Caco-2 (cell line): ENCODE measurements at regions not wholly inside any gene's neighbourhood (a gene's known extent, or its start where the extent isn't known, plus 50 kb on each side); places are given as distances from the start of the nearest gene placed in this dataset.

Experiments
- BruUV-seq: library from RNA; stranded (reverse); fragments of 400-500 nt; replicated peaks from 2 replicates; lab custom pipeline; 2021; lab: Mats Ljungman, UMichigan
- CTCF ChIA-PET: fragments of 300-600 bp; sonication (Branson Sonifier 250); formaldehyde crosslinking; loops from one replicate; lab custom pipeline; 2022; ENCODE audit warnings: antibody characterized with exemption; lab: Charles Lee
- POLR2A ChIA-PET: fragments of 300-600 bp; sonication (Branson Sonifier 250); formaldehyde crosslinking; loops from one replicate; lab custom pipeline; 2022; ENCODE audit warnings: antibody characterized with exemption; lab: Charles Lee
- DNase-seq, 2 experiments: peaks; one replicate each; pipeline versions ENCODE4 v3.0.0 to v3.0.0-alpha.2; 2020 to 2022
- H3K27me3 ChIP-seq: replicated peaks from 2 replicates; pipeline ENCODE4 v1.6.0; 2011; ENCODE audit warnings: low read length; ENCODE audit not compliant: control insufficient read depth, insufficient read depth
- H3K36me3 ChIP-seq: 2 replicates; pipeline ENCODE4 v1.5.1; 2011; ENCODE audit warnings: low read length; ENCODE audit not compliant: control insufficient read depth, insufficient read depth
- H3K4me1 ChIP-seq: fragments of 250-450 bp; sonication (Bioruptor Pico); 2 replicates; pipeline ENCODE4 v1.5.1; 2020; ENCODE audit warnings: mild to moderate bottlenecking
- H3K4me3 ChIP-seq: 2 replicates; pipeline ENCODE4 v1.5.1; 2011; ENCODE audit warnings: low read depth, mild to moderate bottlenecking, control low read depth, low read length
- H3K9me3 ChIP-seq: fragments of 250-450 bp; sonication (Bioruptor Pico); 2 replicates; pipeline ENCODE4 v1.5.1; 2020; ENCODE audit warnings: mild to moderate bottlenecking, moderate library complexity
- H3K27ac Mint-ChIP-seq: one replicate; pipeline ENCODE4 v1.8.0; 2022; ENCODE audit warnings: mixed read lengths; ENCODE audit not compliant: unreplicated experiment
- H3K27me3 Mint-ChIP-seq: one replicate; pipeline ENCODE4 v1.8.0; 2022; ENCODE audit warnings: mixed read lengths; ENCODE audit not compliant: insufficient read depth, unreplicated experiment
- H3K36me3 Mint-ChIP-seq: one replicate; pipeline ENCODE4 v1.8.0; 2022; ENCODE audit warnings: mild to moderate bottlenecking, mixed read lengths; ENCODE audit not compliant: insufficient read depth, unreplicated experiment
- H3K4me1 Mint-ChIP-seq: one replicate; pipeline ENCODE4 v1.8.0; 2022; ENCODE audit warnings: low read depth, mixed read lengths; ENCODE audit not compliant: unreplicated experiment
- H3K4me3 Mint-ChIP-seq: one replicate; pipeline ENCODE4 v1.8.0; 2022; ENCODE audit warnings: mild to moderate bottlenecking, moderate library complexity, mixed read lengths; ENCODE audit not compliant: unreplicated experiment
- H3K9me3 Mint-ChIP-seq: one replicate; pipeline ENCODE4 v1.8.0; 2022; ENCODE audit warnings: mixed read lengths; ENCODE audit not compliant: unreplicated experiment
- intact Hi-C: fragments of 100-400 bp; cut with micrococcal nuclease; formaldehyde crosslinking; loops from one replicate; pipeline ENCODE4 v1.10.0; 2022; ENCODE audit not compliant: unreplicated experiment
- TF ChIP-seq, protein P1 (sequence below), 2 experiments: fragments of 200-600 bp in 1 of 2; IDR thresholded peaks; 1 replicate in 1 of 2; 2 replicates in 1 of 2; pipeline versions ENCODE4 v1.5.1 to v1.8.0; 2011 to 2022; ENCODE audit warnings: antibody characterized with exemption in 1 of 2, control low read depth in 1 of 2, inconsistent platforms in 1 of 2, low read depth in 1 of 2, low read length in 1 of 2, mild to moderate bottlenecking in 1 of 2, moderate library complexity in 1 of 2; ENCODE audit not compliant: insufficient read depth in 1 of 2, severe bottlenecking in 1 of 2, unreplicated experiment in 1 of 2

DNA sequence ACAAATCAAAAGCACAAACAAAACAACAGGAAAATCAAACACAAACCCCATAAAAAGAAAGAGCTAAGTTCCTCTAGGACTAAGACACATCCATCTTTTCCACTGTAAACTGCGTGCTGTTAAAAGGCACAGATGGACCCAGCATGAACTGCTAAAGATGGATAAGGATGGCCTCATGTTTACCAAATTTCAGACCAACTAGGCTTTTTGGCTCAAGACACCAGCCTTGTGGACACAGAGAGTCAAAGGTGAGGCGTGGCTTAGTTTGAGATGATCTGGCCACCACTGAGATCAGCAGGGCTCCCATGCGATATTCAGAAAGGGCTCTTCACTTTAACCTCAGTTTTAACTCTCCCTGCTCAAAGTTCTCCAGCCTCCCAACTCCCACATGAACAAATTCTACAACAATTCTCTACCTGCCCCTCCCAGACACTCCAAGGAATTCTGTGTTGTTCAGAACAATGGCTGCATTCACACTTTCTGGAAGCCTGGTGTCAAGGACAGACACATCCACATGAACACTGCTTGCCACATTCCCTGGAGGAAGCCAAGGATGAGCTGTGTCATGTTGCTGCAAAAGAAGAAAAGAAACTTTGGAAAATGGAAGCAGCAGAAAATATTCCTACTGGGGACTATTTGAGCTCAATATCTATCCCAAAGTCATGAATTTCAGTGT is 198.4 kb upstream of the LRRN1 start:
- intact Hi-C loops = loop anchor here (10.0 kb wide), 1 partner anchor 674 kb away; no protein-coding TSS in a partner anchor
- DNase-seq = no peak
- Histone ChIP-seq H3K4me3 (no peak overlapping the region), H3K27me3 (no peaks in the 10 kb centered on the region), H3K36me3 (no peaks in the 10 kb centered on the region), H3K4me1 (no peaks in the 10 kb centered on the region), H3K9me3 (no peaks in the 10 kb centered on the region)
- Mint-ChIP-seq H3K9me3 (no peaks in the 10 kb centered on the region), H3K27ac (no peak overlapping the region), H3K4me1 (no peaks in the 10 kb centered on the region), H3K4me3 (no peak overlapping the region), H3K36me3 (peaks cover 5% of the 10 kb centered on the region), H3K27me3 (no peaks in the 10 kb centered on the region)
- CTCF ChIA-PET = no interaction called here
- POLR2A ChIA-PET = no interaction called here
- TF ChIP-seq, protein P1, sequence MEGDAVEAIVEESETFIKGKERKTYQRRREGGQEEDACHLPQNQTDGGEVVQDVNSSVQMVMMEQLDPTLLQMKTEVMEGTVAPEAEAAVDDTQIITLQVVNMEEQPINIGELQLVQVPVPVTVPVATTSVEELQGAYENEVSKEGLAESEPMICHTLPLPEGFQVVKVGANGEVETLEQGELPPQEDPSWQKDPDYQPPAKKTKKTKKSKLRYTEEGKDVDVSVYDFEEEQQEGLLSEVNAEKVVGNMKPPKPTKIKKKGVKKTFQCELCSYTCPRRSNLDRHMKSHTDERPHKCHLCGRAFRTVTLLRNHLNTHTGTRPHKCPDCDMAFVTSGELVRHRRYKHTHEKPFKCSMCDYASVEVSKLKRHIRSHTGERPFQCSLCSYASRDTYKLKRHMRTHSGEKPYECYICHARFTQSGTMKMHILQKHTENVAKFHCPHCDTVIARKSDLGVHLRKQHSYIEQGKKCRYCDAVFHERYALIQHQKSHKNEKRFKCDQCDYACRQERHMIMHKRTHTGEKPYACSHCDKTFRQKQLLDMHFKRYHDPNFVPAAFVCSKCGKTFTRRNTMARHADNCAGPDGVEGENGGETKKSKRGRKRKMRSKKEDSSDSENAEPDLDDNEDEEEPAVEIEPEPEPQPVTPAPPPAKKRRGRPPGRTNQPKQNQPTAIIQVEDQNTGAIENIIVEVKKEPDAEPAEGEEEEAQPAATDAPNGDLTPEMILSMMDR (IDR thresholded peaks at IDR 0.05; ENCODE audit: insufficient read depth in 1 of 2, low read depth in 1 of 2, low read length in 1 of 2, severe bottlenecking in 1 of 2, unreplicated experiment in 1 of 2) = no peak
- BruUV-seq = no TSS peak

GRCh38 chr3:3599016-3599415 is 200.2 kb upstream of the LRRN1 start:
- no peaks in the 10 kb centered on the region for H3K4me1 Mint-ChIP-seq
- H3K4me3 Mint-ChIP-seq = no peak overlapping the region
- Histone ChIP-seq H3K9me3 (no peaks in the 10 kb centered on the region), H3K27me3 (no peaks in the 10 kb centered on the region), H3K4me3 (no peak overlapping the region), H3K4me1 (no peaks in the 10 kb centered on the region), H3K36me3 (no peaks in the 10 kb centered on the region)
- no peaks in the 10 kb centered on the region for H3K9me3 Mint-ChIP-seq
- BruUV-seq = no TSS peak
- no peaks in the 10 kb centered on the region for H3K36me3 Mint-ChIP-seq
- ChIA-PET CTCF (no interaction called here), POLR2A (no interaction called here)
- H3K27me3 Mint-ChIP-seq = no peaks in the 10 kb centered on the region
- intact Hi-C loops = no loop called here
- no peak for DNase-seq
- no peak overlapping the region for H3K27ac Mint-ChIP-seq
- TF ChIP-seq, protein P1 (IDR thresholded peaks at IDR 0.05; ENCODE audit: insufficient read depth in 1 of 2, low read depth in 1 of 2, low read length in 1 of 2, severe bottlenecking in 1 of 2, unreplicated experiment in 1 of 2) = no peak

GRCh38 chr3:3594986-3595385 is 204.2 kb upstream of the LRRN1 start:
- CTCF ChIA-PET = no interaction called here
- no peaks in the 10 kb centered on the region for H3K36me3 Mint-ChIP-seq
- H3K4me1 ChIP-seq = no peaks in the 10 kb centered on the region
- no peaks in the 10 kb centered on the region for H3K4me1 Mint-ChIP-seq
- no peaks in the 10 kb centered on the region for H3K9me3 Mint-ChIP-seq
- POLR2A ChIA-PET = no interaction called here
- no peaks in the 10 kb centered on the region for H3K9me3 ChIP-seq
- no peaks in the 10 kb centered on the region for H3K36me3 ChIP-seq
- BruUV-seq = no TSS peak
- no peaks in the 10 kb centered on the region for H3K27me3 Mint-ChIP-seq
- no peaks in the 10 kb centered on the region for H3K27me3 ChIP-seq
- TF ChIP-seq, protein P1 (IDR thresholded peaks at IDR 0.05; ENCODE audit: insufficient read depth in 1 of 2, low read depth in 1 of 2, low read length in 1 of 2, severe bottlenecking in 1 of 2, unreplicated experiment in 1 of 2) = no peak
- H3K4me3 Mint-ChIP-seq = no peak overlapping the region
- no peak for DNase-seq
- intact Hi-C loops = no loop called here
- H3K4me3 ChIP-seq = no peak overlapping the region
- H3K27ac Mint-ChIP-seq = no peak overlapping the region
